GM12872 (cell line): ENCODE measurements at regions not wholly inside any gene's neighbourhood (a gene's known extent, or its start where the extent isn't known, plus 50 kb on each side); places are given as distances from the start of the nearest gene placed in this dataset.
A peak's percentile ranks its signal among the peaks of the same experiment; 100 is the strongest.

Experiments
- TF ChIP-seq, protein P1 (sequence below): IDR thresholded peaks from 3 replicates; pipeline ENCODE4 v1.5.1; 2011; ENCODE audit warnings: low read depth, mild to moderate bottlenecking, low read length, moderate library complexity; ENCODE audit not compliant: insufficient read depth

DNA sequence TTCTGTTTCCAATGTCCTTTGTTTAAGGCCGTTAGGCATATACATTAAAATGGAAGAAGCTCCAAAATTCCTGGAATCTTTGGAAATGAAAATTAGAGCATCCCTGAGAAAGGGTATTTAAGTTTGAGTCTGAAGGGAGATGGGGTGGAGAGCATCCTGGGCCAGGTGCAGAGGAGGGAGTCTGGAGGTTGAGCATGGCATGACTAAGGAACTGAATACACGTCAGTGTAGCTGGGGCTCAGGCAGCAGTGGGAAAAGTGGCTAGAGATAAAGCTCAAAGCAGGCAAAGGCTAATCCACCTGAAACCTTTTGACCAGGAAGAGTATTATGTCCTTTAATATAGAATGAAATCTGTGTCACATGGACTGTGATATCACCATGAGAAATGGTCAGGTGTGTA is 669.0 kb upstream of the RBFOX1 start:
- TF ChIP-seq, protein P1, sequence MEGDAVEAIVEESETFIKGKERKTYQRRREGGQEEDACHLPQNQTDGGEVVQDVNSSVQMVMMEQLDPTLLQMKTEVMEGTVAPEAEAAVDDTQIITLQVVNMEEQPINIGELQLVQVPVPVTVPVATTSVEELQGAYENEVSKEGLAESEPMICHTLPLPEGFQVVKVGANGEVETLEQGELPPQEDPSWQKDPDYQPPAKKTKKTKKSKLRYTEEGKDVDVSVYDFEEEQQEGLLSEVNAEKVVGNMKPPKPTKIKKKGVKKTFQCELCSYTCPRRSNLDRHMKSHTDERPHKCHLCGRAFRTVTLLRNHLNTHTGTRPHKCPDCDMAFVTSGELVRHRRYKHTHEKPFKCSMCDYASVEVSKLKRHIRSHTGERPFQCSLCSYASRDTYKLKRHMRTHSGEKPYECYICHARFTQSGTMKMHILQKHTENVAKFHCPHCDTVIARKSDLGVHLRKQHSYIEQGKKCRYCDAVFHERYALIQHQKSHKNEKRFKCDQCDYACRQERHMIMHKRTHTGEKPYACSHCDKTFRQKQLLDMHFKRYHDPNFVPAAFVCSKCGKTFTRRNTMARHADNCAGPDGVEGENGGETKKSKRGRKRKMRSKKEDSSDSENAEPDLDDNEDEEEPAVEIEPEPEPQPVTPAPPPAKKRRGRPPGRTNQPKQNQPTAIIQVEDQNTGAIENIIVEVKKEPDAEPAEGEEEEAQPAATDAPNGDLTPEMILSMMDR: no peak

DNA sequence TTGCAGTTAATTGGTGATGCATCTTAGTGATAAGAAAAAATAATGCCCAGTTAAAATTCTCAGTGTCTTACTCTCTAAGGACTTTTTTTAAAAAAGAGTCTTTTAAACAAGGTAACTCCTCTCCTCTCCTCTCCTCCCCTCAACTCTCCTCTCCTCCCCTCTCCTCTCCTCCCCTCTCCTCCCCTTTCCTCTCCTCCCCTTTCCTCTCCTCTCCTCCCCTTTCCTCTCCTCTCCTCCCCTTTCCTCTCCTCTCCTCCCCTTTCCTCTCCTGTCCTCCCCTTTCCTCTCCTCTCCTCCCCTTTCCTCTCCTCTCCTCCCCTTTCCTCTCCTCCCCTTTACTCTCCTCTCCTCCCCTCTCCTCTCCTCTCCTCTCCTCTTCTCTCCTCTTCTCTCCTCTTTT is 675.9 kb upstream of the RBFOX1 start:
- TF ChIP-seq, protein P1: no peak

DNA sequence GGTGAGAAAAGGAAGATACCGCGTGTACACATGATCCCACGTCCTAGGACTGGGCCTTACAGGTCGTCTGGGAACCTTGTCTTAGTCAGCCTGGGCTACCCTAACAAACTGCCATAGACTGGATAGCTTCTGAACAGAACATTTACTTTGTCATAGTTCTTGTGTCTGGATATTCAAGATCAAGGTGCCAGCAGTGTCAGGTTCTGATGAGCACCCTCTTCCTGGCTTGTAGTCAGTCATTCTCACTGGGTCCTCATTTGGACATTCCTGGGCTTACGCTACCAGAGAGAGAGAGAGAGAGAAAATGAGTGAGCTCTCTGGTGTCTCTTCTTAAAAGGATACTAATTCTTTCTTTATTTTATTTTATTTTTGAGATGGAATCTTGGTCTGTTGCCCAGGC is 685.8 kb upstream of the RBFOX1 start:
- TF ChIP-seq, protein P1: no peak

DNA sequence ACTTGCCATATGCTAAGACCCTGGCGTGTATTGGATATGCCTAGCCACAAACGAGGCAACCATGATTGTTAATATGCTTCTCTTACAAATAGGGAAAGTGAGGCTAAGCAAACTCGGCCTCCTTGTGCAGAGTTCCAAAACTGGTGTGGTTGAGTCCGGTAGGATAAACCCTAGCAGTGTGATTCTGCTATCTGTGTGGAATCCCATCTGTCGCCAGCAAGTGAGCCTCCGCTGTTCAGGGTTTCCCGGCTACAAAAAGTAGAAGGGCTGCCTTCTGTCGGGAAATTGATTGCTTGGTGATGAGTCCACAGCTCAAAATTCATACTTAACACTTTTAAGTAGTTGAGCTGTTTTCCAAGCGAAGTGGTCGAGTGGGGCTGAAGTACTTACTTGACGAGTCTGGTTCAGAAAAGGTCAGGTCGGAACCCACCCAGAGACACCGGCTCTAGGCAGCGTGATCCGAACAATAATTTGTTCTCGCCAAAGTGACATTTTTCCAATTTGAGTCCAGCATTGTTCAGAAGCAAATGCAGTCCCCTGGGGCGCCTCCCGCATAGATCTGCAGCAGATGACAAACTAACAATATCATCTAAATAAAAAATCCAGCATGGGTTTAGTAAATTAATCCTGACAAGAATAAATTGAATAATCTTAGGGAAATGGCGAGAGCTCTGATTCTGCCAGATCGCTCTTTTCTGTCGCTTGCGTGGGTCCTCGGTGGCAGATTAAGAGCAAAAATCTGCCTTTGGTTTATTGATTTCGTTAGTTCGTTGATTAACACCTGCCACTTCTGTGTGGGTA is 686.7 kb upstream of the RBFOX1 start:
- TF ChIP-seq, protein P1: no peak

DNA sequence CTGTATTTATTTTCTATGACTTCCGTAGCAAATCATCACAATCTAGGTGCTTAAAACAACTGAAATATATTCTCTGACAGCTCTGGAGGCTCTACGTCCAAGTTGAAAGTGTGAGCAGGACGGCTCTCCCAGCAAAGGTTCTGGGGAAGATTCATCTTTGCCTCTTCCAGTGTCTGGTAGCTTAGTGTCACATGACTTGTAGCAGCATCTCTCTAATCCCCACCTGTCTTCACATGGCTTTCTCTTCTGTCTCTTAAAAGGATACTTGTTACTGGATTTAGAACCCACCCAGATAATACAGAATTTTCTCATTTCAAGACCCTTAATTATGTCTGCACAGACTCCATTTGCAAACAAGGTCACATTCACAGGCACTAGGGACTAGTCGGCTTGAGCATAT is 687.7 kb upstream of the RBFOX1 start:
- TF ChIP-seq, protein P1: no peak

DNA sequence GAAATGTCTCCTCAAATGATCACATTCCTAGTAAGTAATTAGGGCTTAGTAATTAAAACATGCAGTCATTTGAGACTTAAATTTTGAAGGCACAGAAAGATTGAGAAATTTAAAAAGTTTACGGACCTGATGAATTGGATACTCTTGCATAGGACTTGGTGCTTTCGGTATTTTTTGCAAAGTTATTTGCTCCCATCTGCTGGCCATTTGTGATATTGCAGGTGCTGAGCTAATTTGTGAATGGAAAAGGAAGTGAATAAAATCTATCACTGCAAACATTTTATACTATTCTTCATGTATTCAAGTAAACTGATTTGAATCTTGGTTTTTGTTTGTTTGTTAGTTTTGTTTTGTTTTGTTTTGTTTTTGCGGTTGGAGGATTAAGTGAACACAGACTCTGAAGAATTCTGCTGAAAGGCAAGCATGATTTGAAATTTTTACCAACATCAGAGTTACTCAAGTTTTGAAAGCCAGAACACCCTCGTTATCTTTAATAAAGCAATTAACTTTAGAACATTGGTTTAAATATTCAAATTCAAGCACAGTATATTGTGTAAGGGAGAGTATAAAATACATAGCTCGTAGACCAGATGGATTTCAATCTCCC is 689.5 kb upstream of the RBFOX1 start:
- TF ChIP-seq, protein P1: peak; percentile 73

DNA sequence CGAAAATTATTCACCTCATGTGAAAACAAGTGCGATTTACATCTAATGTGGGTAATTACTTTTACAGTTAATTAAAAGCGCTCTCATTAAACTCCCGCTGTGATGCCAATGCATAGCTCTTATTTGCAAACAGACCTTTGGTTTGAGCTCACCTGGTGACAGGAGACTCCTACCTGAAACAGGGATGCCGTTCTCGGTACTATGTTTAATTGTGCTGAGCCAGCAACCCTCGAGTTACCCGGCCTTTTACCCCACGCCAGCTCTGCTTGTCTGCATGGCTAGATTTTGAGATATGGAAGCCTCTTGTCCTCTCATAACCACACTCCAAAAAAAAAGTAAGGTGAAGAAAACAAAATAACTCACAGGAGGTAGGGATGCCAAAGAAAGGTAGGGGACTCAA is 690.4 kb upstream of the RBFOX1 start:
- TF ChIP-seq, protein P1: no peak
